ENCODE measurements at regions not wholly inside any gene's neighbourhood (a gene's known extent, or its start where the extent isn't known, plus 50 kb on each side); places are given as distances from the start of the nearest gene placed in this dataset.

GRCh38 chr15:26103002-26103404, 239.9 kb upstream of the ATP10A start:
- TF ChIP-seq, protein P1, sequence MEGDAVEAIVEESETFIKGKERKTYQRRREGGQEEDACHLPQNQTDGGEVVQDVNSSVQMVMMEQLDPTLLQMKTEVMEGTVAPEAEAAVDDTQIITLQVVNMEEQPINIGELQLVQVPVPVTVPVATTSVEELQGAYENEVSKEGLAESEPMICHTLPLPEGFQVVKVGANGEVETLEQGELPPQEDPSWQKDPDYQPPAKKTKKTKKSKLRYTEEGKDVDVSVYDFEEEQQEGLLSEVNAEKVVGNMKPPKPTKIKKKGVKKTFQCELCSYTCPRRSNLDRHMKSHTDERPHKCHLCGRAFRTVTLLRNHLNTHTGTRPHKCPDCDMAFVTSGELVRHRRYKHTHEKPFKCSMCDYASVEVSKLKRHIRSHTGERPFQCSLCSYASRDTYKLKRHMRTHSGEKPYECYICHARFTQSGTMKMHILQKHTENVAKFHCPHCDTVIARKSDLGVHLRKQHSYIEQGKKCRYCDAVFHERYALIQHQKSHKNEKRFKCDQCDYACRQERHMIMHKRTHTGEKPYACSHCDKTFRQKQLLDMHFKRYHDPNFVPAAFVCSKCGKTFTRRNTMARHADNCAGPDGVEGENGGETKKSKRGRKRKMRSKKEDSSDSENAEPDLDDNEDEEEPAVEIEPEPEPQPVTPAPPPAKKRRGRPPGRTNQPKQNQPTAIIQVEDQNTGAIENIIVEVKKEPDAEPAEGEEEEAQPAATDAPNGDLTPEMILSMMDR (tag by site-specific recombination; IDR thresholded peaks at IDR 0.05), result no peak
- no peak for TF ChIP-seq PATZ1 (tag by site-specific recombination; IDR thresholded peaks at IDR 0.05)
- TF ChIP-seq ZNF792 (tag by site-specific recombination; IDR thresholded peaks at IDR 0.05), result no peak
- no peak for TF ChIP-seq ZNF664 (tag by site-specific recombination; IDR thresholded peaks at IDR 0.05)
- no peak for TF ChIP-seq ZNF132 (tag by site-specific recombination; IDR thresholded peaks at IDR 0.05; ENCODE audit: borderline replicate concordance)
- TF ChIP-seq, protein P2, sequence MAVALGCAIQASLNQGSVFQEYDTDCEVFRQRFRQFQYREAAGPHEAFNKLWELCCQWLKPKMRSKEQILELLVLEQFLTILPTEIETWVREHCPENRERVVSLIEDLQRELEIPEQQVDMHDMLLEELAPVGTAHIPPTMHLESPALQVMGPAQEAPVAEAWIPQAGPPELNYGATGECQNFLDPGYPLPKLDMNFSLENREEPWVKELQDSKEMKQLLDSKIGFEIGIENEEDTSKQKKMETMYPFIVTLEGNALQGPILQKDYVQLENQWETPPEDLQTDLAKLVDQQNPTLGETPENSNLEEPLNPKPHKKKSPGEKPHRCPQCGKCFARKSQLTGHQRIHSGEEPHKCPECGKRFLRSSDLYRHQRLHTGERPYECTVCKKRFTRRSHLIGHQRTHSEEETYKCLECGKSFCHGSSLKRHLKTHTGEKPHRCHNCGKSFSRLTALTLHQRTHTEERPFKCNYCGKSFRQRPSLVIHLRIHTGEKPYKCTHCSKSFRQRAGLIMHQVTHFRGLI (tag by site-specific recombination; IDR thresholded peaks at IDR 0.05), result no peak

Measured in HEK293 (cell line).